ENCODE measurements at regions not wholly inside any gene's neighbourhood (a gene's known extent, or its start where the extent isn't known, plus 50 kb on each side); places are given as distances from the start of the nearest gene placed in this dataset.
A peak's percentile ranks its signal among the peaks of the same experiment; 100 is the strongest.

GRCh38 chr21:8992731-8993174 lies 1528.6 kb upstream of the TPTE start:
- no peak overlapping the region for H3K9ac ChIP-seq (ENCODE audit: low read depth, low read length)
- H2BK20ac ChIP-seq (ENCODE audit: low read depth, low read length): no peak overlapping the region
- no peak overlapping the region for H2BK5ac ChIP-seq (ENCODE audit: low read depth, low read length, poor library complexity, severe bottlenecking)
- DNase-seq (no peak), ATAC-seq (ENCODE audit: low read depth) (no peak)
- H3K9me1 ChIP-seq (ENCODE audit: insufficient read depth, low read length): no peaks in the 10 kb centered on the region
- H4K91ac ChIP-seq (ENCODE audit: insufficient read depth, low read depth, low read length): no peak overlapping the region
- intact Hi-C loops (cut with micrococcal nuclease) (no loop called here), in situ Hi-C loops (cut with MboI; ENCODE audit: low sequenced_read_pairs) (no loop called here), dilution Hi-C loops (cut with HindIII; ENCODE audit: low sequenced_read_pairs, unreplicated experiment) (no loop called here)
- H3K4me1 ChIP-seq (ENCODE audit: control insufficient read depth, insufficient read depth, low read length): no peaks in the 10 kb centered on the region
- no peak overlapping the region for H3K23ac ChIP-seq (ENCODE audit: low read depth, low read length)
- no peak overlapping the region for H4K8ac ChIP-seq (ENCODE audit: low read depth in 2 of 2, low read length in 2 of 2)
- no peak overlapping the region for H2AK5ac ChIP-seq (ENCODE audit: low read depth, low read length)
- no peak overlapping the region for H3K14ac ChIP-seq (replicated peaks; ENCODE audit: low read depth, low read length)
- POLR2A ChIA-PET (ENCODE audit: unreplicated experiment): no interaction called here
- no peak overlapping the region for H3K18ac ChIP-seq (ENCODE audit: low read depth, low read length)
- BruUV-seq (replicated peaks): no TSS peak
- no peak overlapping the region for H2BK120ac ChIP-seq (ENCODE audit: low read depth, low read length)
- no peak overlapping the region for H3K27ac ChIP-seq (ENCODE audit: insufficient read depth, low read length)
- 43% methylated on average over 6 of the region's 6 CpGs; no CpG with 5 or more reads in 1 of the 2 experiments for WGBS, 2 experiments (ENCODE audit: extremely low coverage in 2 of 2, insufficient read length in 1 of 2)
- no peak overlapping the region for H2AK9ac ChIP-seq (replicated peaks; ENCODE audit: low read depth, low read length, poor library complexity)
- no peak overlapping the region for H2BK15ac ChIP-seq (ENCODE audit: low read depth, low read length)
- H4K20me1 ChIP-seq (ENCODE audit: insufficient read depth, low read length): no peaks in the 10 kb centered on the region
- no peak overlapping the region for H4K5ac ChIP-seq (ENCODE audit: low read depth, low read length)
- no peaks in the 10 kb centered on the region for H3K36me3 ChIP-seq (ENCODE audit: control insufficient read depth, insufficient read depth, low read length)
- no peak overlapping the region for H3K4me3 ChIP-seq (ENCODE audit: insufficient read depth, low read depth, low read length)
- no peak for TF ChIP-seq NFE2L2 (IDR thresholded peaks at IDR 0.05; ENCODE audit: low read depth, low read length)
- TF ChIP-seq RAD21 (IDR thresholded peaks at IDR 0.05; ENCODE audit: low read length): no peak
- no peak for TF ChIP-seq CTCF (conservative IDR thresholded peaks at IDR 0.05; ENCODE audit: low read depth, low read length)
- no peaks in the 10 kb centered on the region for H3K79me1 ChIP-seq (ENCODE audit: low read depth in 1 of 2, low read length in 2 of 2)
- no peak overlapping the region for H3K56ac ChIP-seq (ENCODE audit: extremely low read depth, insufficient read depth, low read length)
- H3K4me2 ChIP-seq (ENCODE audit: low read depth, low read length): no peak overlapping the region
- no peaks in the 10 kb centered on the region for H3K27me3 ChIP-seq (ENCODE audit: control insufficient read depth, insufficient read depth, low read length)
- no peak overlapping the region for H3K4ac ChIP-seq (ENCODE audit: low read depth, low read length)
- CTCF ChIA-PET: no interaction called here
- H3K9me3 ChIP-seq (ENCODE audit: control insufficient read depth, insufficient read depth, low read length): peaks cover 49% of the 10 kb centered on the region
- H2AFZ ChIP-seq (replicated peaks; ENCODE audit: low read length, poor library complexity): peak overlapping the region; percentile 38
